Loucy (cell line): ENCODE measurements at regions not wholly inside any gene's neighbourhood (a gene's known extent, or its start where the extent isn't known, plus 50 kb on each side); places are given as distances from the start of the nearest gene placed in this dataset.

Experiments
- EZH2phosphoT487 ChIP-seq: fragments of 200-600 bp; IDR thresholded peaks from 2 replicates; pipeline ENCODE4 v1.6.1; 2018; ENCODE audit warnings: antibody characterized with exemption, mild to moderate bottlenecking, moderate library complexity, borderline replicate concordance
- TF ChIP-seq, protein P1 (sequence below): fragments of 200-600 bp; sonication (generic); conservative IDR thresholded peaks from 2 replicates; pipeline ENCODE4 v1.5.1; 2014; ENCODE audit warnings: mild to moderate bottlenecking, antibody characterized with exemption, low read length

DNA sequence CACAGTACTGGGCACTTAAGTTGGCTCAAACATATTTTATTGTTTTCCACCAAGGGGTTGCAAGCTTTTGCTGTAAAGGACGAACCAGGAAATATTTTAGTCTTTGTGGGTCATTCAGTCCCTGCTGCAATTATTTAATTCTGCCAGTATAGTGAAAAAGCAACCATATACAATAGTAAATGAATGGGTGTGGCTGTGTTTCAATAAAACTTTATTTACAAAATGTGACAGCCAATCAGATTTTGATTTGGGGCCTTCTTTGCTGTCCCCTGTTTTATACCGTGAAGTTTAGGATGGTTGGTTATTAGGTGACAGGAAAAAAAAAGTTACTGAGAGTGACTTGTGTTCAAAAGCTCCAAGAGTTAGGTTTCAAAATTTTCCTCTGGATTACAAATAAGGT, 956.4 kb downstream of the AACS start:
- TF ChIP-seq, protein P1, sequence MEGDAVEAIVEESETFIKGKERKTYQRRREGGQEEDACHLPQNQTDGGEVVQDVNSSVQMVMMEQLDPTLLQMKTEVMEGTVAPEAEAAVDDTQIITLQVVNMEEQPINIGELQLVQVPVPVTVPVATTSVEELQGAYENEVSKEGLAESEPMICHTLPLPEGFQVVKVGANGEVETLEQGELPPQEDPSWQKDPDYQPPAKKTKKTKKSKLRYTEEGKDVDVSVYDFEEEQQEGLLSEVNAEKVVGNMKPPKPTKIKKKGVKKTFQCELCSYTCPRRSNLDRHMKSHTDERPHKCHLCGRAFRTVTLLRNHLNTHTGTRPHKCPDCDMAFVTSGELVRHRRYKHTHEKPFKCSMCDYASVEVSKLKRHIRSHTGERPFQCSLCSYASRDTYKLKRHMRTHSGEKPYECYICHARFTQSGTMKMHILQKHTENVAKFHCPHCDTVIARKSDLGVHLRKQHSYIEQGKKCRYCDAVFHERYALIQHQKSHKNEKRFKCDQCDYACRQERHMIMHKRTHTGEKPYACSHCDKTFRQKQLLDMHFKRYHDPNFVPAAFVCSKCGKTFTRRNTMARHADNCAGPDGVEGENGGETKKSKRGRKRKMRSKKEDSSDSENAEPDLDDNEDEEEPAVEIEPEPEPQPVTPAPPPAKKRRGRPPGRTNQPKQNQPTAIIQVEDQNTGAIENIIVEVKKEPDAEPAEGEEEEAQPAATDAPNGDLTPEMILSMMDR = no peak
- TF ChIP-seq EZH2phosphoT487 = no peak
